Endodermal cell (in vitro differentiated cells): ENCODE measurements at regions not wholly inside any gene's neighbourhood (a gene's known extent, or its start where the extent isn't known, plus 50 kb on each side); places are given as distances from the start of the nearest gene placed in this dataset.

Source experiments
- DNase-seq: peaks from one replicate; pipeline ENCODE4 v3.0.0-alpha.2; 2017
- H3K27ac ChIP-seq: 2 replicates; pipeline ENCODE4 v1.5.1; 2013; ENCODE audit warnings: mild to moderate bottlenecking, low read depth, low read length, moderate library complexity
- H3K27me3 ChIP-seq: 2 replicates; pipeline ENCODE4 v1.6.1; 2013; ENCODE audit warnings: mild to moderate bottlenecking, low read length, moderate library complexity; ENCODE audit not compliant: insufficient read depth, control insufficient read depth, poor library complexity, severe bottlenecking
- H3K36me3 ChIP-seq: 2 replicates; pipeline ENCODE4 v1.7.0; 2013; ENCODE audit warnings: mild to moderate bottlenecking, low read length, moderate library complexity; ENCODE audit not compliant: control insufficient read depth, insufficient read depth
- H3K4me1 ChIP-seq: one replicate; pipeline ENCODE4 v1.7.0; 2013; ENCODE audit warnings: low read length; ENCODE audit not compliant: control insufficient read depth, insufficient read depth
- H3K4me3 ChIP-seq: 2 replicates; pipeline ENCODE4 v1.5.1; 2013; ENCODE audit warnings: mild to moderate bottlenecking, low read length, moderate library complexity
- H3K9ac ChIP-seq: 2 replicates; pipeline ENCODE4 v1.6.1; 2013; ENCODE audit warnings: mild to moderate bottlenecking, low read length, moderate library complexity; ENCODE audit not compliant: poor library complexity, severe bottlenecking; ENCODE audit errors: extremely low read depth
- H3K9me3 ChIP-seq: 2 replicates; pipeline ENCODE4 v1.6.1; 2013; ENCODE audit warnings: mild to moderate bottlenecking, low read length, moderate library complexity; ENCODE audit not compliant: control insufficient read depth
- H3K27ac Mint-ChIP-seq: 2 replicates; pipeline ENCODE4 v1.8.0; 2020; ENCODE audit warnings: mixed read lengths
- H3K27me3 Mint-ChIP-seq: 2 replicates; pipeline ENCODE4 v1.8.0; 2021; ENCODE audit warnings: mild to moderate bottlenecking, mixed read lengths; ENCODE audit not compliant: insufficient read depth
- H3K36me3 Mint-ChIP-seq: 2 replicates; pipeline ENCODE4 v1.8.0; 2020; ENCODE audit warnings: low read depth, mixed read lengths
- H3K4me1 Mint-ChIP-seq: 2 replicates; pipeline ENCODE4 v1.8.0; 2020; ENCODE audit warnings: mixed read lengths
- H3K4me3 Mint-ChIP-seq: 2 replicates; pipeline ENCODE4 v1.8.0; 2020; ENCODE audit warnings: mild to moderate bottlenecking, moderate library complexity, mixed read lengths
- H3K9me3 Mint-ChIP-seq: 2 replicates; pipeline ENCODE4 v1.8.0; 2020; ENCODE audit warnings: mild to moderate bottlenecking, mixed read lengths
- WGBS, 2 experiments: methylation state at CpG; one replicate each; pipeline versions ENCODE4 v1.1.5 to v1.1.7; 2013; ENCODE audit warnings: missing lambda C conversion rate in 2 of 2, mixed read lengths in 1 of 2; ENCODE audit not compliant: insufficient coverage in 1 of 2, insufficient read length in 1 of 2; 5-methylcytosine and 5-hydroxymethylcytosine counted together
- TF ChIP-seq, protein P1 (sequence below): fragments of 200-600 bp; sonication (generic); conservative IDR thresholded peaks from 2 replicates; pipeline ENCODE4 v1.5.0; 2021; ENCODE audit warnings: antibody characterized with exemption, mild to moderate bottlenecking

DNA sequence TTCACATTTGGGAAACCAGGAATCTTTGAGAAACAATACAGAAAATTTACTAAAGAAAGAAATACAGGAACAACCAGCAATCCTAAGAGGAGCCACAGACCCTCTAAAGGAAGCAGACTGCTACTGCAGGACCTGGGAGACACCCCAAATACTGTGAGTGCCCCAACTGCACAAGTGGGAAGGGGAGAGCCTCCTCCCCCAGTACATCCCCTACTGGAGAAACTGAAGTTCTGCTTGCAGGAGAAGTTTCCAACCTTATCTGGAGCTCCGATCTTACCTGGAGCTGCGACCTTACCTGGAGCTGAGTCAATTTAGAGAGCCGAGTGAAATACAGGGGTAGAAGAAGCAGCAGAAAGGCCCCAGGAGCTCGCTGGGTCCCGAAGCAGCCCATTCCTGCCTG is 236.4 kb upstream of the SPRY2 start:
- Histone ChIP-seq H3K36me3 (no peaks in the 10 kb centered on the region), H3K4me3 (no peak overlapping the region), H3K9me3 (peaks cover 16% of the 10 kb centered on the region), H3K9ac (no peak overlapping the region), H3K27me3 (no peaks in the 10 kb centered on the region), H3K27ac (no peak overlapping the region), H3K4me1 (peaks cover 7% of the 10 kb centered on the region)
- DNase-seq, result peak; percentile 49
- Mint-ChIP-seq H3K27me3 (no peaks in the 10 kb centered on the region), H3K4me1 (peaks cover 15% of the 10 kb centered on the region), H3K4me3 (no peak overlapping the region), H3K27ac (no peak overlapping the region), H3K36me3 (no peaks in the 10 kb centered on the region), H3K9me3 (peaks cover 32% of the 10 kb centered on the region)
- TF ChIP-seq, protein P1, sequence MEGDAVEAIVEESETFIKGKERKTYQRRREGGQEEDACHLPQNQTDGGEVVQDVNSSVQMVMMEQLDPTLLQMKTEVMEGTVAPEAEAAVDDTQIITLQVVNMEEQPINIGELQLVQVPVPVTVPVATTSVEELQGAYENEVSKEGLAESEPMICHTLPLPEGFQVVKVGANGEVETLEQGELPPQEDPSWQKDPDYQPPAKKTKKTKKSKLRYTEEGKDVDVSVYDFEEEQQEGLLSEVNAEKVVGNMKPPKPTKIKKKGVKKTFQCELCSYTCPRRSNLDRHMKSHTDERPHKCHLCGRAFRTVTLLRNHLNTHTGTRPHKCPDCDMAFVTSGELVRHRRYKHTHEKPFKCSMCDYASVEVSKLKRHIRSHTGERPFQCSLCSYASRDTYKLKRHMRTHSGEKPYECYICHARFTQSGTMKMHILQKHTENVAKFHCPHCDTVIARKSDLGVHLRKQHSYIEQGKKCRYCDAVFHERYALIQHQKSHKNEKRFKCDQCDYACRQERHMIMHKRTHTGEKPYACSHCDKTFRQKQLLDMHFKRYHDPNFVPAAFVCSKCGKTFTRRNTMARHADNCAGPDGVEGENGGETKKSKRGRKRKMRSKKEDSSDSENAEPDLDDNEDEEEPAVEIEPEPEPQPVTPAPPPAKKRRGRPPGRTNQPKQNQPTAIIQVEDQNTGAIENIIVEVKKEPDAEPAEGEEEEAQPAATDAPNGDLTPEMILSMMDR, result peak; percentile 50
- 46 to 52% methylated on average over 4 to 5 of the region's 5 CpGs for WGBS, 2 experiments

DNA sequence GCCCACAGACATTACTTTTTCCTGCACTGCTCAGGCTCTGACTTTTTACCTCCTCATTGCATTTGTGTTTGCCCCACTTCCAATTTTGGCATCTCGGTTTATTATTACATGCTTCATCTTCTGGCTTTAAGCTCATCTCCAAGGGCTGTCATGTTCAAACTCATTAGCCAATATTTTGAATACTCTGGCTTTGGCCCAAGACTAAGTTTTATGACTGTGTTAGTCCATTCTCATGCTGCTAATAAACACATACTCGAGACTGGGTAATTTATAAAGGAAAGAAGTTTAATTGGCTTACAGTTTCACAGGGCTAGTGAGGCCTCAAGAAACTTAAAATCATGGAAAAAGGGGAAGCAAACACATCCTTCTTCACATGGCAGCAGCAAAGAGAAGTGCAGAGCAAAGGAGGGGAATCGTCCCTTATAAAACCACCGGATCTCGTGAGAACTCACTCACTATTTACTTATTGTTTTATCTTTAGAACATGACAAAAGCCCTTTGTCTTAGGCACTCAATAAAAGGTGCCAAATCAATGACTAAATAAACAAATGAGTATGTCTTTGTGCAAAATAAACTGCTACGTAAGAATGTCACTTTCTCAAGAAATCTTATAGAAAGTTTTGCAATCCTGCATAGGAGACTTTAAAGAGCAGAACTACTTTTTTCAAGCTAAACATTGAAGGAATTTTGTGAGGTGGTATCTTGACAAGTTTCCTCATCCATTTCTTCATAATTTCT is 233.4 kb upstream of the SPRY2 start:
- DNase-seq, result no peak
- Histone ChIP-seq H3K4me3 (peak overlapping the region; percentile 38), H3K27me3 (no peaks in the 10 kb centered on the region), H3K27ac (no peak overlapping the region), H3K9me3 (no peaks in the 10 kb centered on the region), H3K36me3 (no peaks in the 10 kb centered on the region), H3K9ac (no peak overlapping the region), H3K4me1 (peaks cover 7% of the 10 kb centered on the region)
- Mint-ChIP-seq H3K9me3 (peaks cover 17% of the 10 kb centered on the region), H3K36me3 (no peaks in the 10 kb centered on the region), H3K27me3 (no peaks in the 10 kb centered on the region), H3K4me1 (peaks cover 15% of the 10 kb centered on the region), H3K4me3 (no peak overlapping the region), H3K27ac (no peak overlapping the region)
- 89 to 100% methylated on average over 2 to 6 of the region's 6 CpGs for WGBS, 2 experiments
- TF ChIP-seq, protein P1, result no peak

DNA sequence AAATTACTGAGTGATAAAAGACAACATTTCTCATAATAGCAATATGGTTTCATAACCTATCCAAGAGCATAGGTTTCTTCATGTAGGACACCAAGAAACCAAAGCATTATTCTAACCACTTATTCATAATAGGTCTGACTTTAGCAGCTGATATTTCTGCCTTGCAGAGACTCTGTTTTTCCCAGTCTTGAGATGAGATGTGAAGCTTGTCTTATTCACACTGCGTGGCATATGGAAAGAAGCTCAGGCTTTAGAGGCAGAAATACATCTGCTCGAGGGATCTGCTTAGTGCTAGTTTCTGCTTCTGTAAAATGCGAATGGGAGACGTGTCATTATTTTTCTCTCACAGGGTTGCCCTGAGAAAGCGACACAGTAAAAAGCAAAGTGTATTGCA is 232.0 kb upstream of the SPRY2 start:
- TF ChIP-seq, protein P1, result no peak
- Mint-ChIP-seq H3K9me3 (peaks cover 6% of the 10 kb centered on the region), H3K27me3 (no peaks in the 10 kb centered on the region), H3K36me3 (no peaks in the 10 kb centered on the region), H3K4me1 (peaks cover 15% of the 10 kb centered on the region), H3K27ac (no peak overlapping the region), H3K4me3 (no peak overlapping the region)
- 95% methylated on average over 5 of the region's 5 CpGs for WGBS, 2 experiments
- Histone ChIP-seq H3K4me1 (peaks cover 6% of the 10 kb centered on the region), H3K9ac (no peak overlapping the region), H3K27me3 (no peaks in the 10 kb centered on the region), H3K27ac (no peak overlapping the region), H3K4me3 (no peak overlapping the region), H3K36me3 (no peaks in the 10 kb centered on the region), H3K9me3 (no peaks in the 10 kb centered on the region)
- DNase-seq, result no peak
